Body of pancreas (tissue), 4 donors: ENCODE measurements at regions not wholly inside any gene's neighbourhood (a gene's known extent, or its start where the extent isn't known, plus 50 kb on each side); places are given as distances from the start of the nearest gene placed in this dataset.

ENCODE experiments used
- ATAC-seq: fragments of 150-250 bp; one replicate; pipeline ENCODE4 v1.9.1; 2016
- DNase-seq, 4 donors: peaks; one replicate each; pipeline ENCODE4 v3.0.0-alpha.2; 2019
- H3K27ac ChIP-seq, 4 donors: fragments of 200-600 bp; sonication (generic); 1 replicate in 3 of 4; 2 replicates in 1 of 4; pipeline versions ENCODE4 v1.5.1 to v1.6.1; 2016 to 2019; ENCODE audit warnings: mild to moderate bottlenecking in 1 of 4, mixed read lengths in 1 of 4, moderate library complexity in 1 of 4
- H3K27me3 ChIP-seq, 2 donors: fragments of 200-600 bp; sonication (generic); one replicate each; pipeline ENCODE4 v1.6.0; 2016; ENCODE audit warnings: mild to moderate bottlenecking in 1 of 2
- H3K36me3 ChIP-seq, 2 donors: fragments of 200-600 bp; sonication (generic); replicated peaks in 1 of 2; 2 replicates each; pipeline ENCODE4 v1.5.1; 2016; ENCODE audit warnings: low read depth in 2 of 2; ENCODE audit not compliant: insufficient read depth in 1 of 2
- H3K4me1 ChIP-seq: fragments of 200-600 bp; sonication (generic); one replicate; pipeline ENCODE4 v1.6.0; 2016
- H3K4me3 ChIP-seq, 2 donors: fragments of 200-600 bp; sonication (generic); 1 replicate in 1 of 2; 2 replicates in 1 of 2; pipeline ENCODE4 v1.5.1; 2016 to 2019
- H3K9me3 ChIP-seq, 3 donors: fragments of 200-600 bp; sonication (generic); 1 replicate in 2 of 3; 2 replicates in 1 of 3; pipeline ENCODE4 v1.5.1; 2016
- POLR2A ChIP-seq, 3 donors: fragments of 450-650 bp; IDR thresholded peaks; one replicate each; pipeline ENCODE4 v1.6.1; 2016; ENCODE audit warnings: antibody characterized with exemption in 3 of 3, mild to moderate bottlenecking in 2 of 3
- WGBS, 2 donors: methylation state at CpG; one replicate each; pipeline ENCODE4 v1.1.5; 2017; 5-methylcytosine and 5-hydroxymethylcytosine counted together
- intact Hi-C: fragments of 100-400 bp; cut with DNase I; formaldehyde crosslinking; loops from one replicate; pipeline ENCODE4 v1.15.1; 2023
- TF ChIP-seq, protein P1 (sequence below), 7 experiments: fragments of 450-650 bp in 4 of 7; fragments of 200-600 bp in 3 of 7; sonication (generic) in 3 of 7; IDR thresholded peaks; one replicate each; pipeline ENCODE4 v1.5.1; 2016 to 2019; ENCODE audit warnings: antibody characterized with exemption in 7 of 7

DNA sequence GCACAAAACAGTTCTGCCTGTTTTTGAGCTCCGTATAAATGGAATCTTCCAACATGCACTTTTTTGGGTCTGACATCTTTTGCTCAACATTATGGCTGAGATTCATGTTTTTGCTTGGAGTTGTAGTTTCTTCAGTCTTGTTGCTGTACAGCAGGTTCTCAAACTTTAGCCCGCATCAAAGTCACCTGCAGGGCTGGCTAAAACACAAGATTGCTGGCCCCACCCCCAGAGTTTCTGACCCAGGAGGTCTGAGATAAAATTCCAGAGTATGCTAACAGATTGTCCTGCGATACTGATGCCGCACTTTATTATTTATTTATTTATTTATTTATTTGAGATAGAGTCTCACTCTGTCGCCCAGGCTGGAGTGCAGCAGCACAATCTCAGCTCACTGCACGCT, 79.8 kb upstream of the WASF3 start:
- H3K27me3 ChIP-seq = no peaks in the 10 kb centered on the region
- no peak overlapping the region for H3K27ac ChIP-seq
- TF ChIP-seq, protein P1, sequence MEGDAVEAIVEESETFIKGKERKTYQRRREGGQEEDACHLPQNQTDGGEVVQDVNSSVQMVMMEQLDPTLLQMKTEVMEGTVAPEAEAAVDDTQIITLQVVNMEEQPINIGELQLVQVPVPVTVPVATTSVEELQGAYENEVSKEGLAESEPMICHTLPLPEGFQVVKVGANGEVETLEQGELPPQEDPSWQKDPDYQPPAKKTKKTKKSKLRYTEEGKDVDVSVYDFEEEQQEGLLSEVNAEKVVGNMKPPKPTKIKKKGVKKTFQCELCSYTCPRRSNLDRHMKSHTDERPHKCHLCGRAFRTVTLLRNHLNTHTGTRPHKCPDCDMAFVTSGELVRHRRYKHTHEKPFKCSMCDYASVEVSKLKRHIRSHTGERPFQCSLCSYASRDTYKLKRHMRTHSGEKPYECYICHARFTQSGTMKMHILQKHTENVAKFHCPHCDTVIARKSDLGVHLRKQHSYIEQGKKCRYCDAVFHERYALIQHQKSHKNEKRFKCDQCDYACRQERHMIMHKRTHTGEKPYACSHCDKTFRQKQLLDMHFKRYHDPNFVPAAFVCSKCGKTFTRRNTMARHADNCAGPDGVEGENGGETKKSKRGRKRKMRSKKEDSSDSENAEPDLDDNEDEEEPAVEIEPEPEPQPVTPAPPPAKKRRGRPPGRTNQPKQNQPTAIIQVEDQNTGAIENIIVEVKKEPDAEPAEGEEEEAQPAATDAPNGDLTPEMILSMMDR (IDR thresholded peaks at IDR 0.05) = no peak
- no peak for TF ChIP-seq POLR2A (IDR thresholded peaks at IDR 0.05)
- WGBS, 2 donors = 73 to 81% methylated on average over 6 of the region's 6 CpGs
- no peaks in the 10 kb centered on the region for H3K4me1 ChIP-seq
- DNase-seq (no peak), ATAC-seq (no peak)
- no peaks in the 10 kb centered on the region for H3K36me3 ChIP-seq
- no peak overlapping the region for H3K4me3 ChIP-seq
- intact Hi-C loops = no loop called here
- H3K9me3 ChIP-seq = no peaks in the 10 kb centered on the region

- TF ChIP-seq, protein P1 (IDR thresholded peaks at IDR 0.05) = no peak
- TF ChIP-seq POLR2A (IDR thresholded peaks at IDR 0.05) = no peak
- ATAC-seq = no peak
These were observed 77.1 kb upstream of the WASF3 start for GRCh38 chr13:26480246-26480855.

DNA sequence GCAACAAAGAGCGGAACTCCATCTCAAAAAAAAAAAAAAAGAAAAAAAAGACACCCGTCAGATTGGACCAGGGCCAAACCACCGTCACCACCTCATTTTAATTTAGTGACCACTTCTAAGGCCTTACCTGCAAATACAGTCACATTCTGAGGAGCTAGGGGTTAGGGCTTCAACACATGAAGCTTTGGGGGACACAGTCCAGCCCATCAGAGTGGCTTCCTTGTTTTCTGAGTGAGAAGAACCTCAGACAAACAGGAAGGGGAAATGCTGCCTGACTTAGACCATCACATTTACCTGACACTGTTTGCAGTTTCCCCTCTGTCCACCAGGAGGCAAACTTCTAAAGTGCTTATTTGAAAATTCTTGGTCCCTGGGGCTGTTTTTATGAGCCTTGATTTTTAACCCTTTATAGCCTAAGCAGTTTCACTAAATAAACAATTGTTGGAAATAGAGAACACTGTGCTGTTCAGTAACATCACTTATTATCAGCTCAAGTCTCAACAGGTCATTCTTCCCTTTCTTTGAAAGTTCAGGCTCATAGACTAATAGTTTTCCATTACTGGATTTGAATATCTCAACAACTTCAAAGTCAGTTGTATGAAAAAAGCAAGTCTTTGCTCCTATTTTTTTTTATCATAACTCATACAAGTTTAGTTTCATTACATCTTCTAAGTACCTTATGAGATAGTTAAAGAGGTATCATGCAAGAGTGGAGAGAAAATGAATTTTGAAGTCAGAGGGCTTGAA, 74.9 kb upstream of the WASF3 start:
- Histone ChIP-seq H3K27me3 (no peaks in the 10 kb centered on the region), H3K4me1 (no peaks in the 10 kb centered on the region), H3K4me3 (no peak overlapping the region), H3K36me3 (no peaks in the 10 kb centered on the region), H3K27ac (no peak overlapping the region), H3K9me3 (no peaks in the 10 kb centered on the region)
- DNase-seq = peak; percentile 68 to 81 (median 78)
- intact Hi-C loops = no loop called here
- WGBS, 2 donors = 0 to 3% methylated on average over 3 of the region's 3 CpGs
- ATAC-seq = peak; percentile 78
- TF ChIP-seq, protein P1 (IDR thresholded peaks at IDR 0.05) = peak; percentile 62 to 88 (median 86)
- TF ChIP-seq POLR2A (IDR thresholded peaks at IDR 0.05) = no peak

More at GRCh38 chr13:26480246-26480855, 77.1 kb upstream of the WASF3 start:
- H3K9me3 ChIP-seq = no peaks in the 10 kb centered on the region
- H3K4me3 ChIP-seq = no peak overlapping the region
- H3K27ac ChIP-seq = no peak overlapping the region
- H3K36me3 ChIP-seq = no peaks in the 10 kb centered on the region
- 63 to 65% methylated on average over 10 of the region's 10 CpGs for WGBS, 2 donors
- intact Hi-C loops = no loop called here
- no peaks in the 10 kb centered on the region for H3K27me3 ChIP-seq
- no peak for DNase-seq
- H3K4me1 ChIP-seq = no peaks in the 10 kb centered on the region

DNA sequence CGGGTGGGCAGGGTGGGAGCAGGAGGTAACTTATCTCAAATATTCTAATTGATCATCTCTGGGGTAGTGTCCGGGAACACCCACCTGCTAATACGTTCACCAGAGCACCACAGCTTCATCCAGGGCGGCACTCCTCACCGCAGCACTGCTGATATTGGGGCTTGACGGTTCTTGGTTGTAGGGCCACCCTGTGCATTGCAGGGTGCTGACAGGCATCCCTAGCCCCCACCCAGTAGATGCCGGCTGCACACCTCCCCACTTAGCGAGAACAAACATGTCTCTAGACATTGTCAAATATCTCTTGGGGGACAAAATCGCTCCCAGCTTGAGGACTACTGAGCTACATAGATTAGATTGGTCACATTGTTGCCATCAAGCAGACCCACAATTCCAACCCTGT, 73.9 kb upstream of the WASF3 start:
- TF ChIP-seq POLR2A (IDR thresholded peaks at IDR 0.05) = no peak
- TF ChIP-seq, protein P1 (IDR thresholded peaks at IDR 0.05) = no peak
- WGBS, 2 donors = 55 to 75% methylated on average over 9 of the region's 9 CpGs
- intact Hi-C loops = no loop called here

More for the DNA sequence above, 73.9 kb upstream of the WASF3 start:
- Histone ChIP-seq H3K27me3 (no peaks in the 10 kb centered on the region), H3K4me3 (no peak overlapping the region), H3K4me1 (no peaks in the 10 kb centered on the region), H3K36me3 (no peaks in the 10 kb centered on the region), H3K27ac (no peak overlapping the region), H3K9me3 (no peaks in the 10 kb centered on the region)
- no peak for ATAC-seq
- no peak for DNase-seq
